H7 (cell line): ENCODE measurements at regions not wholly inside any gene's neighbourhood (a gene's known extent, or its start where the extent isn't known, plus 50 kb on each side); places are given as distances from the start of the nearest gene placed in this dataset.
"Not testable (repeated sequence)": the region's sequence is repeated elsewhere in the genome, so short reads cannot be mapped to it uniquely, and the experiment has no call there.

Source experiments
- DNase-seq: peaks from one replicate; pipeline ENCODE4 v3.0.0; 2012
- H3K27me3 ChIP-seq: 2 replicates; pipeline ENCODE4 v1.6.0; 2011; ENCODE audit warnings: mild to moderate bottlenecking, low read length; ENCODE audit not compliant: control insufficient read depth, insufficient read depth
- H3K36me3 ChIP-seq: replicated peaks from 2 replicates; pipeline ENCODE4 v1.5.1; 2011; ENCODE audit warnings: low read length; ENCODE audit not compliant: control insufficient read depth, insufficient read depth
- H3K4me3 ChIP-seq: 2 replicates; pipeline ENCODE4 v1.5.1; 2011; ENCODE audit warnings: low read depth, mild to moderate bottlenecking, control low read depth, low read length, moderate library complexity; ENCODE audit not compliant: insufficient read depth

DNA sequence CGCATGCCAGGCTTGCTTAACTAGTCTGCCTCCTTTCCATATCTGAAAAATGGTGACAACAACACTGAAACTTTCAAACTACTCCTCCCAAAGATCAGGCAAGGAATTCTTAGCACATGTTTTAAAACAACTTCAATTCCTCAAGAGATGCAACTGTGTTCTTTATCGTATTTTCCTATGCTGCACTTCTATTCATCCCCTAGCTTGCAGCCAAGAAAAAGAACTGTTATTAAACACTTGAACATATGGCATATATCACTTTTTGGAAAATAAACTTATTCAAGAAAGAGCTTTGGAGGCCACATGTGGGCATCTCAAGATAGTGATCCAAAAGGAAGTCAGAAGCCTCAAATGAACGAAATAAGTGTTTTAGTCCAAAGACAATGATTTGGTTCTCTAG lies 75.6 kb upstream of the STAM2 start:
- no peak for DNase-seq
- Histone ChIP-seq H3K4me3 (no peak overlapping the region), H3K36me3 (no peaks in the 10 kb centered on the region), H3K27me3 (no peaks in the 10 kb centered on the region)

- Histone ChIP-seq H3K36me3 (no peaks in the 10 kb centered on the region), H3K27me3 (no peaks in the 10 kb centered on the region), H3K4me3 (no peak overlapping the region)
- no peak for DNase-seq
Measured at GRCh38 chr2:152251811-152252210, 76.2 kb upstream of the STAM2 start.

DNA sequence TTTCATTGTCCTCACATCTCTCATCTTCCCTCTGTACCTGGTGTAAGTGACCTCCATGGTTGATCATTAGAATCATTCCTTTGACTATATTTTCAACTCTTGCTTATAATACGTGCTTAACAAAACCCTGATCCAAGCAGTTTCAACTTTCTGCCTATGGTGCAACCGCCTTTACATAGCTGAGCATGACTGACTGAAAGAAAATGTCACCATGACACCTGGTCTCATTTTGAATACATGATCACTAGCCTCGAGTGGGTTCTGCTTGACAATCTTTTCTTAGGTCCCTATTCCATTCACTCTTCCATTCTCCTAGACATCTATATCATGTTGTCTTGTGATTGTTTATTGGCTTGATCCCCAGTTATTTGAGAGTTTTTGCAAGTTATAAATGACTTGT lies 78.9 kb upstream of the STAM2 start:
- no peak for DNase-seq
- Histone ChIP-seq H3K4me3 (no peak overlapping the region), H3K27me3 (no peaks in the 10 kb centered on the region), H3K36me3 (no peaks in the 10 kb centered on the region)

GRCh38 chr2:152254976-152255375 lies 79.4 kb upstream of the STAM2 start:
- DNase-seq, result no peak
- Histone ChIP-seq H3K27me3 (no peaks in the 10 kb centered on the region), H3K4me3 (no peak overlapping the region), H3K36me3 (no peaks in the 10 kb centered on the region)

- Histone ChIP-seq H3K36me3 (no peaks in the 10 kb centered on the region), H3K4me3 (no peak overlapping the region), H3K27me3 (no peaks in the 10 kb centered on the region)
- no peak for DNase-seq
Measured at GRCh38 chr2:152255918-152256317, 79.1 kb upstream of the FMNL2 start.

- Histone ChIP-seq H3K4me3 (no peak overlapping the region), H3K36me3 (no peaks in the 10 kb centered on the region), H3K27me3 (no peaks in the 10 kb centered on the region)
- no peak for DNase-seq
Measured at GRCh38 chr2:152260939-152261338, 74.0 kb upstream of the FMNL2 start.

- Histone ChIP-seq H3K36me3 (no peaks in the 10 kb centered on the region), H3K27me3 (no peaks in the 10 kb centered on the region), H3K4me3 (no peak overlapping the region)
- no peak for DNase-seq
Measured at GRCh38 chr2:152263911-152264310, 71.1 kb upstream of the FMNL2 start.

DNA sequence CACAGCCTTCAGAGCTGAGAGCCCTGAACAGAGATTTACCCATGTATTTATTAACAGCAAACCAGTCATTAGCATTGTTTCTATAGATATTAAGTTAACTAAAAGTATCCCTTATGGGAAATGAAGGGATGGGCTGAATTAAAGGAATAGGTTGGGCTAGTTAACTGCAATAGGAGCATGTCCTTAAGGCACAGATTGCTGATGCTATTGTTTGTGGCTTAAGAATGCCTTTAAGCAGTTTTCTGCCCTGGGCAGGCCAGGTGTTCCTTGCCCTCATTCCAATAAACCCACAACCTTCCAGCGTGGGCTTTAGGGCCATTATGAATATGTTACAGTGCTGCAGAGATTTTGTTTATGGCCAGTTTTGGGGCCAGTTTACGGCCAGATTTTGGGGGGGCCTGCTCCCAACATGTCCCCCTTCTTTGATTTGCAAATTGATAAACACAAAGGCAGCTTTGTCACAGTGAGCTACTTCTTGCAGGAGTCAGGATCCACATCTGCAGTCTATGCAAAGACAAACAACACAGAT lies 61.2 kb upstream of the FMNL2 start:
- not testable (repeated sequence) for DNase-seq, H3K27me3 ChIP-seq, H3K36me3 ChIP-seq, H3K4me3 ChIP-seq

GRCh38 chr2:152277896-152278295 lies 57.1 kb upstream of the FMNL2 start:
- not testable (repeated sequence) for H3K27me3 ChIP-seq, DNase-seq, H3K4me3 ChIP-seq, H3K36me3 ChIP-seq

GRCh38 chr2:152278526-152278925 lies 56.4 kb upstream of the FMNL2 start:
- H3K4me3 ChIP-seq, result no peak overlapping the region
- DNase-seq, result no peak
- no peaks in the 10 kb centered on the region for H3K27me3 ChIP-seq
- H3K36me3 ChIP-seq, result no peaks in the 10 kb centered on the region

DNA sequence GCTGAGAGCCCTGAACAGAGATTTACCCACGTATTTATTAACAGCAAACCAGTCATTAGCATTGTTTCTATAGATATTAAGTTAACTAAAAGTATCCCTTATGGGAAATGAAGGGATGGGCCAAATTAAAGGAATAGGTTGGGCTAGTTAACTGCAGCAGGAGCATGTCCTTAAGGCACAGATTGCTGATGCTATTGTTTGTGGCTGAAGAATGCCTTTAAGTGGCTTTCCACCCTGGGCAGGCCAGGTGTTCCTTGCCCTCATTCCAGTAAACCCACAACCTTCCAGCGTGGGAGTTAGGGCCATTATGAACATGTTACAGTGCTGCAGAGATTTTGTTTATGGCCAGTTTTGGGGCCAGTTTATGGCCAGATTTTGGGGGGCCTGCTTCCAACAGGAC lies 55.6 kb upstream of the FMNL2 start:
- not testable (repeated sequence) for H3K4me3 ChIP-seq, H3K36me3 ChIP-seq, DNase-seq

DNA sequence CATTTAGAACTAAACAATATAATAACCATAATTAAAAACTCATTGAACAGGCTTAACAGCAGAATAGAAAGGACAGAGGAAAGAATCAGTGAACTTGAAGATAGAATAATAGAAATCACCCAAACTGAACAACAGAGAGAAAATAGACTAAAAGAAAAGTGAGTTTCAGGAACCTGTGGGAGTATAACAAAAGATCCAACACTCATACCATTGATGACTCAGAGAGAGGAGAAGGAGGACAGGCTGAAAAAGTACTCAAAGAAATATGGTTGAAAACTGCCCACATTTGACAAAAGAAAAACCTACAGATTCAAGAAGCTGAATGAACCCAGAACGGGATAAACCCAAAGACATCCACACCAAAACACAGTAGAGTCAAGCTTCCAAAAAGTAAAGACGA lies 54.2 kb upstream of the FMNL2 start:
- DNase-seq, result no peak

More for the DNA sequence above, 55.6 kb upstream of the FMNL2 start:
- H3K27me3 ChIP-seq, result not testable (repeated sequence)

DNA sequence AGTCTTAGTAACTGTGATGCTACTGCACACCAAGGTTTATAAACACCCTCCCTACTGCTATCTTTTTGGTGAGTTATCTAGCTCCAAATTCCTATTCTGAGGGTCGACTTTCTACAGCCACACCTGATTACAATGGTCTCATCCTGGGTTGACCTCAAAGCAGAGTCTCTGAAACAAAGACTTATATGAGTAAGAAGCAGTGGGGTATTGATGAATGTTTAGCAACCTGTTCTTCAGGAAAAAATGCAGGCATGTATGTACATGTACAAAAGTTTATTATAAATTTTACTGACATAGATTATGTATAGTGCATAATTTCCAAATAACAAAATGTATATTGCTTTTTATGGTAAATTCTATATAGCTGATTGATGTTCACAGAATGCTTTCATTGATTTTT lies 51.6 kb upstream of the FMNL2 start:
- Histone ChIP-seq H3K36me3 (no peaks in the 10 kb centered on the region), H3K4me3 (no peak overlapping the region), H3K27me3 (no peaks in the 10 kb centered on the region)
- no peak for DNase-seq

More for the DNA sequence above, 54.2 kb upstream of the FMNL2 start:
- no peak overlapping the region for H3K4me3 ChIP-seq
- H3K36me3 ChIP-seq, result no peaks in the 10 kb centered on the region
- H3K27me3 ChIP-seq, result no peaks in the 10 kb centered on the region

GRCh38 chr2:152284398-152284797 lies 50.6 kb upstream of the FMNL2 start:
- no peaks in the 10 kb centered on the region for H3K27me3 ChIP-seq
- DNase-seq, result no peak
- H3K4me3 ChIP-seq, result no peak overlapping the region
- H3K36me3 ChIP-seq, result no peaks in the 10 kb centered on the region
